HepG2 (cell line): ENCODE measurements at regions not wholly inside any gene's neighbourhood (a gene's known extent, or its start where the extent isn't known, plus 50 kb on each side); places are given as distances from the start of the nearest gene placed in this dataset.

Experiments used
- ATAC-seq: fragments of 200-7000 bp; cut with Tn5 transposase; 3 replicates; pipeline ENCODE4 v1.9.1; 2020; ENCODE audit warnings: mild to moderate bottlenecking, moderate library complexity
- BruUV-seq: library from RNA; stranded (reverse); fragments of 400-500 nt; replicated peaks from 2 replicates; lab custom pipeline; 2021; lab: Mats Ljungman, UMichigan
- CTCF ChIA-PET: fragments of 300-600 bp; formaldehyde crosslinking; extraction: SDS; loops from one replicate; lab custom pipeline; 2021; ENCODE audit warnings: low total read pairs, inconsistent platforms, low intra/inter-chr PET ratio; lab: Yijun Ruan, JAX
- POLR2A ChIA-PET: fragments of 350-600 bp; sonication (Branson Sonifier 250); formaldehyde crosslinking; loops from one replicate; lab custom pipeline; 2020; ENCODE audit warnings: antibody characterized with exemption, inconsistent platforms; lab: Yijun Ruan, JAX
- DNase-seq: peaks from one replicate; pipeline ENCODE4 v3.0.0-alpha.2; 2015; ENCODE audit warnings: low spot score
- FAIRE-seq: peaks from 3 replicates; lab custom pipeline; 2011; peaks lifted over from hg19 to GRCh38; lab: Jason Lieb, UNC
- H2AFZ ChIP-seq: one replicate; pipeline ENCODE4 v1.6.1; 2011; ENCODE audit warnings: low read length, inconsistent platforms
- H3K27ac ChIP-seq: fragments of 300-600 bp; 3 replicates; pipeline ENCODE4 v1.8.0; 2011; ENCODE audit warnings: mixed run types, mild to moderate bottlenecking, mixed read lengths, low read length, inconsistent platforms; ENCODE audit not compliant: insufficient read depth; ENCODE audit errors: extremely low read length
- H3K27me3 ChIP-seq, 2 experiments: fragments of 200-600 bp in 1 of 2; 2 replicates in 1 of 2; 3 replicates in 1 of 2; pipeline versions ENCODE4 v1.6.0 to v1.8.0; 2011; ENCODE audit warnings: low read length in 2 of 2, mild to moderate bottlenecking in 2 of 2, moderate library complexity in 2 of 2, inconsistent platforms in 1 of 2; ENCODE audit not compliant: insufficient read depth in 2 of 2, control insufficient read depth in 1 of 2
- H3K36me3 ChIP-seq, 2 experiments: fragments of 200-600 bp in 1 of 2; replicated peaks in 1 of 2; 2 replicates in 1 of 2; 3 replicates in 1 of 2; pipeline versions ENCODE4 v1.5.1 to v1.8.0; 2011; ENCODE audit warnings: low read length in 2 of 2, inconsistent platforms in 1 of 2; ENCODE audit not compliant: insufficient read depth in 2 of 2, control insufficient read depth in 1 of 2
- H3K4me1 ChIP-seq: 2 replicates; pipeline ENCODE4 v1.5.1; 2012; ENCODE audit warnings: low read length, inconsistent platforms; ENCODE audit not compliant: insufficient read depth
- H3K4me2 ChIP-seq: 2 replicates; pipeline ENCODE4 v1.6.0; 2011; ENCODE audit warnings: low read depth, low read length, inconsistent platforms
- H3K4me3 ChIP-seq, 3 experiments: fragments of 200-600 bp in 1 of 3; sonication (generic), shearing (Covaris generic) in 1 of 3; replicated peaks in 1 of 3; 2 replicates each; pipeline ENCODE4 v1.5.1; 2011 to 2016; ENCODE audit warnings: low read length in 3 of 3, inconsistent platforms in 2 of 3, low read depth in 2 of 3, mild to moderate bottlenecking in 2 of 3, control low read depth in 1 of 3, mixed read lengths in 1 of 3; ENCODE audit not compliant: insufficient read depth in 1 of 3
- H3K79me2 ChIP-seq: one replicate; pipeline ENCODE4 v1.6.1; 2011; ENCODE audit warnings: low read length, inconsistent platforms; ENCODE audit not compliant: insufficient read depth
- H3K9ac ChIP-seq: 2 replicates; pipeline ENCODE4 v1.6.0; 2011; ENCODE audit warnings: mild to moderate bottlenecking, low read depth, low read length, inconsistent platforms; ENCODE audit not compliant: insufficient read depth
- H3K9me3 ChIP-seq: 2 replicates; pipeline ENCODE4 v1.5.1; 2012; ENCODE audit warnings: mild to moderate bottlenecking, low read length
- H4K20me1 ChIP-seq: 2 replicates; pipeline ENCODE4 v1.6.0; 2011; ENCODE audit warnings: inconsistent platforms, mild to moderate bottlenecking, low read length, moderate library complexity; ENCODE audit not compliant: insufficient read depth
- ETV5 ChIP-seq: IDR thresholded peaks from 2 replicates; pipeline ENCODE4 v1.6.1; 2018; ENCODE audit warnings: missing biosample characterization, missing genetic modification reagents, inconsistent platforms, borderline replicate concordance
- NCOA5 ChIP-seq: sonication (generic); formaldehyde crosslinking; IDR thresholded peaks from 2 replicates; pipeline ENCODE4 v1.4.0; 2020; ENCODE audit warnings: missing genetic modification reagents
- NFE2 ChIP-seq: sonication (generic); formaldehyde crosslinking; IDR thresholded peaks from 2 replicates; pipeline ENCODE4 v1.4.0; 2020; ENCODE audit warnings: missing genetic modification reagents
- SOX13 ChIP-seq, 3 experiments: fragments of 450-650 bp in 1 of 3; sonication (generic) in 1 of 3; formaldehyde crosslinking in 1 of 3; IDR thresholded peaks in 2 of 3; conservative IDR thresholded peaks in 1 of 3; 2 replicates each; pipeline versions ENCODE4 v1.5.0 to v1.6.1; 2016 to 2020; ENCODE audit warnings: antibody characterized with exemption in 1 of 3, mild to moderate bottlenecking in 1 of 3, missing compliant biosample characterization in 1 of 3, missing genetic modification reagents in 1 of 3, moderate library complexity in 1 of 3
- TAF1 ChIP-seq: sonication (generic); formaldehyde crosslinking; IDR thresholded peaks from 2 replicates; pipeline ENCODE4 v1.4.0; 2020; ENCODE audit warnings: missing genetic modification reagents
- ZNF841 ChIP-seq: sonication (generic); formaldehyde crosslinking; IDR thresholded peaks from 2 replicates; pipeline ENCODE4 v1.8.1; 2023; ENCODE audit warnings: missing genetic modification reagents, borderline replicate concordance
- ZNF878 ChIP-seq: sonication (generic); formaldehyde crosslinking; IDR thresholded peaks from 2 replicates; pipeline ENCODE4 v1.8.1; 2023; ENCODE audit warnings: mild to moderate bottlenecking, missing genetic modification reagents, moderate library complexity
- WGBS: methylation state at CpG from one replicate; pipeline ENCODE4 v1.1.6; 2017; ENCODE audit warnings: low lambda C conversion rate; 5-methylcytosine and 5-hydroxymethylcytosine counted together
- in situ Hi-C: cut with HindIII; loops from 2 replicates; pipeline ENCODE4 v1.10.0; 2017; ENCODE audit warnings: low pct_unique_long_range_greater_than_20kb; ENCODE audit not compliant: extremely low pct_ligation_motif_present
- intact Hi-C: fragments of 100-400 bp; cut with micrococcal nuclease; formaldehyde crosslinking; loops from one replicate; pipeline ENCODE4 v1.10.0; 2022; ENCODE audit not compliant: unreplicated experiment

- Histone ChIP-seq H3K9me3 (no peaks in the 10 kb centered on the region), H3K27ac (no peak overlapping the region), H2AFZ (no peak overlapping the region), H4K20me1 (no peaks in the 10 kb centered on the region), H3K4me3 (no peak overlapping the region), H3K4me1 (peaks cover 35% of the 10 kb centered on the region), H3K4me2 (no peak overlapping the region), H3K36me3 (no peaks in the 10 kb centered on the region), H3K27me3 (no peaks in the 10 kb centered on the region), H3K79me2 (no peaks in the 10 kb centered on the region), H3K9ac (no peak overlapping the region)
- FAIRE-seq (no peak), ATAC-seq (no peak), DNase-seq (no peak)
- ChIA-PET CTCF (no interaction called here), POLR2A (no interaction called here)
- intact Hi-C loops, result no loop called here
- in situ Hi-C loops, result loop anchor here (25.0 kb wide), 1 partner anchor 290 kb away; no protein-coding TSS in a partner anchor
- WGBS, result 42% methylated on average over 5 of the region's 5 CpGs
- no TSS peak for BruUV-seq
- TF ChIP-seq ZNF878 (CRISPR knock-in tag), result no peak
- no peak for TF ChIP-seq TAF1 (CRISPR knock-in tag)
- no peak for TF ChIP-seq ZNF841 (CRISPR knock-in tag)
- no peak for TF ChIP-seq NCOA5 (CRISPR knock-in tag)
- TF ChIP-seq ETV5 (CRISPR knock-in tag), result no peak
Measured at GRCh38 chr1:63127376-63127775, 195.0 kb upstream of the FOXD3 start.

GRCh38 chr1:63128556-63128955 lies 193.8 kb upstream of the FOXD3 start:
- Histone ChIP-seq H3K4me2 (0 out of 2 replicates have a peak overlapping the region, but pooled peaks have one; percentile 3), H4K20me1 (no peaks in the 10 kb centered on the region), H3K27me3 (no peaks in the 10 kb centered on the region), H3K9ac (no peak overlapping the region), H2AFZ (no peak overlapping the region), H3K4me1 (peaks cover 35% of the 10 kb centered on the region), H3K79me2 (no peaks in the 10 kb centered on the region), H3K4me3 (no peak overlapping the region), H3K36me3 (no peaks in the 10 kb centered on the region), H3K27ac (no peak overlapping the region)
- intact Hi-C loops, result no loop called here
- DNase-seq (no peak), ATAC-seq (no peak), FAIRE-seq (no peak)
- 1% methylated on average over 4 of the region's 4 CpGs for WGBS
- BruUV-seq, result no TSS peak
- POLR2A ChIA-PET, result no interaction called here
- TF ChIP-seq NFE2 (CRISPR knock-in tag), result no peak
- TF ChIP-seq SOX13 (IDR thresholded peaks at IDR 0.05), result no peak
- TF ChIP-seq SOX13 (CRISPR knock-in tag; conservative IDR thresholded peaks at IDR 0.05 in 1 of 2, IDR thresholded peaks at IDR 0.05 in 1 of 2), result peak in 1 of 2 experiments; percentile 13; a peak in 1 of 4 replicates
- TF ChIP-seq, all 625 proteins: peak for 1
- in situ Hi-C loops, result loop anchor here (25.0 kb wide), 1 partner anchor 291 kb away; no protein-coding TSS in a partner anchor
- CTCF ChIA-PET, result no interaction called here
- no peaks in the 10 kb centered on the region for H3K9me3 ChIP-seq
